Testis (tissue), 2 donors: ENCODE measurements at regions not wholly inside any gene's neighbourhood (a gene's known extent, or its start where the extent isn't known, plus 50 kb on each side); places are given as distances from the start of the nearest gene placed in this dataset.

Experiments
- POLR2A ChIP-seq: fragments of 450-650 bp; IDR thresholded peaks from one replicate; pipeline ENCODE4 v1.6.1; 2017; ENCODE audit warnings: antibody characterized with exemption, mild to moderate bottlenecking, moderate library complexity
- TF ChIP-seq, protein P1 (sequence below), 3 experiments: fragments of 450-650 bp in 2 of 3; fragments of 200-600 bp in 1 of 3; sonication (generic) in 1 of 3; IDR thresholded peaks; one replicate each; pipeline ENCODE4 v1.5.1; 2016 to 2019; ENCODE audit warnings: antibody characterized with exemption in 3 of 3, mild to moderate bottlenecking in 2 of 3, moderate library complexity in 1 of 3

DNA sequence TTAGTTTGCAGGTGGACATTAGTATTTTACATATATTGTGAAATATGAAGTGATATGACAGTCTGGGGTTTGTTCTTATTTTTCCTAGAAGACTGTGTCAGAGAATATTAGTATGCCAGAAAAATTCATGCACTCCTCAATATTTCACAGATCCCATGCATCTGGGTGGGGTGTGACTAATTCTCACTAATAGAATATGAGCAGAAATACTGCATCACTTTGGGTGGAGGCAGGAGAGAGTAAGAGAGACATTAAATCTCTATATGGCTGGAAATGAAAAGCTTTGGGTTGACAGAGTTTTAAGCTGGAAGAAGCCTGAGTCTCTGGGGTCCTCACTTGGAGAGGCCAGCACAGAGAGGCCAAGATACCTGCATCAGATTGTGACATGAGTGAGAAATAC, 101.3 kb upstream of the DPH6 start:
- TF ChIP-seq, protein P1, sequence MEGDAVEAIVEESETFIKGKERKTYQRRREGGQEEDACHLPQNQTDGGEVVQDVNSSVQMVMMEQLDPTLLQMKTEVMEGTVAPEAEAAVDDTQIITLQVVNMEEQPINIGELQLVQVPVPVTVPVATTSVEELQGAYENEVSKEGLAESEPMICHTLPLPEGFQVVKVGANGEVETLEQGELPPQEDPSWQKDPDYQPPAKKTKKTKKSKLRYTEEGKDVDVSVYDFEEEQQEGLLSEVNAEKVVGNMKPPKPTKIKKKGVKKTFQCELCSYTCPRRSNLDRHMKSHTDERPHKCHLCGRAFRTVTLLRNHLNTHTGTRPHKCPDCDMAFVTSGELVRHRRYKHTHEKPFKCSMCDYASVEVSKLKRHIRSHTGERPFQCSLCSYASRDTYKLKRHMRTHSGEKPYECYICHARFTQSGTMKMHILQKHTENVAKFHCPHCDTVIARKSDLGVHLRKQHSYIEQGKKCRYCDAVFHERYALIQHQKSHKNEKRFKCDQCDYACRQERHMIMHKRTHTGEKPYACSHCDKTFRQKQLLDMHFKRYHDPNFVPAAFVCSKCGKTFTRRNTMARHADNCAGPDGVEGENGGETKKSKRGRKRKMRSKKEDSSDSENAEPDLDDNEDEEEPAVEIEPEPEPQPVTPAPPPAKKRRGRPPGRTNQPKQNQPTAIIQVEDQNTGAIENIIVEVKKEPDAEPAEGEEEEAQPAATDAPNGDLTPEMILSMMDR (IDR thresholded peaks at IDR 0.05): no peak
- no peak for TF ChIP-seq POLR2A
